ENCODE measurements at regions not wholly inside any gene's neighbourhood (a gene's known extent, or its start where the extent isn't known, plus 50 kb on each side); places are given as distances from the start of the nearest gene placed in this dataset.

DNA sequence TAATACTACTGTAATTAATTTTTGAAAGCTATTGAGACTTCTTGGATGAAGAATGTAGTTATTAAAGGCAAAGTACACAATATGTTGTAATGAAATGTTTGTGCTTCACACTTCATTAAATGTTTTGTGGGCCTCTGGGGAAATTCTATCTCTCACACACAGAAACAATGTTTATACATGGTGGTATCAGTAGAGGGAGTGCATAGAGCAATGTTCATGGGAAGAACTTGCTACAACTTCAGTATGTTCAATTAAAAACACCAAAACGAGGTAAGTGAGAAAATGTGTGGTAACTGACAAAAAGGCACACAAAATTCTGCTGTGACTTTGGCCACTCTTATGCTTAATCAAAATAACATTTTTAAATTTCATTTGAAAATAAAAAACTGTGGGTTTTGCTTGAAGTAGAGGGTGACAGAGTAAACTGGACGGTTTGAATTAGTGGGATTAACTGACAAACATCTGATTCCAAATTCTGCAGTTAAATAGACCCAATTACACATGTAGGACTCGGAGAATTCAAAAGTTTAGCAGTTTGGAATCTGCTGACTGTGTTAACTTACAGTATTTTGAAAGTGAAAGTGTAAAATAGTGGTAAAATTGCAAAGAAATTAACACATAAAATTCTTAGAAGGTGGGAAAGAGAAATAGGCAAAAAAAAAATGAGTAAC is 111.4 kb upstream of the TTC29 start:
- no peak overlapping the region for H3K4ac ChIP-seq (ENCODE audit: low read depth, low read length)
- H3K14ac ChIP-seq (ENCODE audit: low read length), result no peak overlapping the region
- no peak overlapping the region for H2BK5ac ChIP-seq (ENCODE audit: low read depth, low read length, poor library complexity)
- no peak overlapping the region for H2AK5ac ChIP-seq (ENCODE audit: low read length)
- WGBS (ENCODE audit: extremely low coverage, insufficient coverage, insufficient read length), result no CpG with 5 or more reads among the region's 3 CpGs
- no peak overlapping the region for H4K91ac ChIP-seq (ENCODE audit: low read depth, low read length)
- no peaks in the 10 kb centered on the region for H3K36me3 ChIP-seq (ENCODE audit: control insufficient read depth in 1 of 2, insufficient read depth in 2 of 2, low read length in 2 of 2)
- no peaks in the 10 kb centered on the region for H3K9me3 ChIP-seq (ENCODE audit: insufficient read depth, low read depth, low read length)
- no peak overlapping the region for H3K27ac ChIP-seq (ENCODE audit: low read depth, low read length)
- peaks cover 0 to 1% of the 10 kb centered on the region in 2 experiments for H3K4me1 ChIP-seq (ENCODE audit: control insufficient read depth in 1 of 2, insufficient read depth in 2 of 2, low read length in 2 of 2)
- H3K23ac ChIP-seq (ENCODE audit: low read length), result no peak overlapping the region
- H3K4me3 ChIP-seq (ENCODE audit: low read depth, low read length), result no peak overlapping the region
- peak in 1 of 2 donors; percentile 7 for DNase-seq
- H3K18ac ChIP-seq (ENCODE audit: low read length), result no peak overlapping the region
- no peak overlapping the region for H2BK12ac ChIP-seq (ENCODE audit: low read length)
- no peak overlapping the region for H2AFZ ChIP-seq (ENCODE audit: insufficient read depth, low read length, poor library complexity)
- no peak overlapping the region for H3K9ac ChIP-seq (ENCODE audit: low read length)
- no peak overlapping the region for H3K4me2 ChIP-seq (ENCODE audit: low read length)
- peaks cover 9% of the 10 kb centered on the region for H3K79me1 ChIP-seq (ENCODE audit: low read length)
- no peak overlapping the region for H4K8ac ChIP-seq (ENCODE audit: low read depth, low read length)
- no peak overlapping the region for H4K12ac ChIP-seq (ENCODE audit: low read depth, low read length)
- H2BK120ac ChIP-seq (ENCODE audit: insufficient read depth, low read length, poor library complexity), result no peak overlapping the region
- H3K27me3 ChIP-seq (ENCODE audit: insufficient read depth, low read length), result no peaks in the 10 kb centered on the region
- H3K79me2 ChIP-seq (ENCODE audit: control insufficient read depth, insufficient read depth, low read length, poor library complexity), result no peaks in the 10 kb centered on the region

DNA sequence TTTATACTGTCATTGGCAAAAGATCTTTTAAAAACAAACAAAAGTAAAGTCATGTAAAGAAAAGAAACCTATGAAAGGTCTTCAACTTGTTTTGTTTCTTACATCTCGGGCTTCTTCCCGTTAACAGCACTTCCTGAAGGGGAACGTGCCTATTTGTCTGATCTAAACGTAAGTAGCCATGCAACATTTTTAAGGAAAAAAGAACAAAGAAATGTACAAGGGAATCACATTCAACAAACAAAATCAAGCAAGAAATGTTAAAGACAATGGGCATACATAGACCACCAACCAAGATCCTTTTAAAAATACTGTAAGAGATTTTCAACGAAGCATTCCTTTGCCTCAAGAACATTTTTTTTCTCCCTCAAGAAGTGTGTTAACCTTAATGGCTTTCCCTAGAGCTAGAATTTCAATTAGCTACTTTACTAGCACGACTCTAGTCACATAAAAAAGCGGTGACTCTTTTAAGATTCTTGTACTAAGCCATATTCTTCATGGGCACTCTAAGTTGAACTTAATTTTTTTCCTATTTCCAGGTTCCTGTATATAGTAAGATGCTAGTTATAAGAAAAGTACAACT is 112.0 kb upstream of the TTC29 start:
- Histone ChIP-seq H3K36me3 (ENCODE audit: control insufficient read depth in 1 of 2, insufficient read depth in 2 of 2, low read length in 2 of 2) (no peaks in the 10 kb centered on the region), H3K4me1 (ENCODE audit: control insufficient read depth in 1 of 2, insufficient read depth in 2 of 2, low read length in 2 of 2) (peaks cover 0 to 1% of the 10 kb centered on the region in 2 experiments), H4K91ac (ENCODE audit: low read depth, low read length) (no peak overlapping the region), H3K23ac (ENCODE audit: low read length) (no peak overlapping the region), H3K79me1 (ENCODE audit: low read length) (peaks cover 9% of the 10 kb centered on the region), H4K12ac (ENCODE audit: low read depth, low read length) (no peak overlapping the region), H3K4me2 (ENCODE audit: low read length) (no peak overlapping the region), H3K27me3 (ENCODE audit: insufficient read depth, low read length) (no peaks in the 10 kb centered on the region), H2BK120ac (ENCODE audit: insufficient read depth, low read length, poor library complexity) (no peak overlapping the region), H2AK5ac (ENCODE audit: low read length) (no peak overlapping the region), H2AFZ (ENCODE audit: insufficient read depth, low read length, poor library complexity) (no peak overlapping the region), H4K8ac (ENCODE audit: low read depth, low read length) (no peak overlapping the region), H3K14ac (ENCODE audit: low read length) (no peak overlapping the region), H2BK5ac (ENCODE audit: low read depth, low read length, poor library complexity) (no peak overlapping the region), H3K18ac (ENCODE audit: low read length) (no peak overlapping the region), H3K9me3 (ENCODE audit: insufficient read depth, low read depth, low read length) (no peaks in the 10 kb centered on the region), H2BK12ac (ENCODE audit: low read length) (no peak overlapping the region), H3K4me3 (ENCODE audit: low read depth, low read length) (no peak overlapping the region), H3K79me2 (ENCODE audit: control insufficient read depth, insufficient read depth, low read length, poor library complexity) (no peaks in the 10 kb centered on the region), H3K4ac (ENCODE audit: low read depth, low read length) (no peak overlapping the region), H3K9ac (ENCODE audit: low read length) (no peak overlapping the region), H3K27ac (ENCODE audit: low read depth, low read length) (peak overlapping the region; percentile 62)
- WGBS (ENCODE audit: extremely low coverage, insufficient coverage, insufficient read length), result no CpG with 5 or more reads among the region's 7 CpGs
- DNase-seq, result peak in 1 of 2 donors; percentile 39

DNA sequence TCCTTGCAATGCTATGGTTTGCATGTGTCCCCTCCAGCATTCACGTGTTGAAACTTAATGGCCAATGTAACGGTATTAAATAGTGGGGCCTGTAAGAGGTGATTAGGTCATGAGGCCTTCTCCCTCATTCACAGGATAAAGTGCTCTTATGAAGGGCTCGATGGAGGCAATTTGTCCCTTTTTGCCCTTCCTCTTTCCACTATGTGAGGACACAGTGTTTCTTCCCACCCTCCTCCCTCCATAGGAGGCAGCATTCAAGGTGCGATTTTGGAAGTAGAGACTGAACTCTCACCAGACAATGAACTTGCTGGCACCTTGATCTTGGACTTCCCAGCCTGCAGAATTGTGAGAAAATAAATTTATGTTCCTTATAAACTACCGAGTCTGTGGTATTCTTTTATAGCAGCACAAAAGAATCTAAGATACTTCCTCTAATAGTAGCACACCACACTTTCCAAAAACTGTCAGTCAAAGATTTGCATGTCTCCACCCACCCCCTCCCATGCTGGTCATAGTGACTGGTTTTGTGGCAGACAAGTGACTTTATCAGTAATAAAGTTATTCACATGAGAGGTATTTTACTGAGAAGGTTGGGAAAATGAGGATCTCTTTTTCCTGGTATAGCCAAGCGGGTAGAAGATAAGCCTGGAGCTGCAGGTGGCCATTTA is 113.5 kb upstream of the TTC29 start:
- Histone ChIP-seq H3K4me1 (ENCODE audit: control insufficient read depth in 1 of 2, insufficient read depth in 2 of 2, low read length in 2 of 2) (peaks cover 0 to 1% of the 10 kb centered on the region in 2 experiments), H3K18ac (ENCODE audit: low read length) (no peak overlapping the region), H3K4me3 (ENCODE audit: low read depth, low read length) (no peak overlapping the region), H2BK12ac (ENCODE audit: low read length) (peak overlapping the region; percentile 99), H3K27me3 (ENCODE audit: insufficient read depth, low read length) (no peaks in the 10 kb centered on the region), H4K91ac (ENCODE audit: low read depth, low read length) (peak overlapping the region; percentile 84), H3K36me3 (ENCODE audit: control insufficient read depth in 1 of 2, insufficient read depth in 2 of 2, low read length in 2 of 2) (no peaks in the 10 kb centered on the region), H2AK5ac (ENCODE audit: low read length) (peak overlapping the region; percentile 91), H3K9ac (ENCODE audit: low read length) (no peak overlapping the region), H4K8ac (ENCODE audit: low read depth, low read length) (peak overlapping the region; percentile 69), H3K4ac (ENCODE audit: low read depth, low read length) (peak overlapping the region; percentile 65), H3K79me2 (ENCODE audit: control insufficient read depth, insufficient read depth, low read length, poor library complexity) (no peaks in the 10 kb centered on the region), H3K4me2 (ENCODE audit: low read length) (no peak overlapping the region), H3K79me1 (ENCODE audit: low read length) (peaks cover 4% of the 10 kb centered on the region), H2BK5ac (ENCODE audit: low read depth, low read length, poor library complexity) (no peak overlapping the region), H3K14ac (ENCODE audit: low read length) (peak overlapping the region; percentile 35), H2AFZ (ENCODE audit: insufficient read depth, low read length, poor library complexity) (no peak overlapping the region), H2BK120ac (ENCODE audit: insufficient read depth, low read length, poor library complexity) (peak overlapping the region; percentile 49), H3K23ac (ENCODE audit: low read length) (no peak overlapping the region), H4K12ac (ENCODE audit: low read depth, low read length) (no peak overlapping the region), H3K9me3 (ENCODE audit: insufficient read depth, low read depth, low read length) (no peaks in the 10 kb centered on the region), H3K27ac (ENCODE audit: low read depth, low read length) (no peak overlapping the region)
- no CpG with 5 or more reads among the region's 6 CpGs for whole genome bisulfite sequencing (ENCODE audit: extremely low coverage, insufficient coverage, insufficient read length)
- no peak for DNase-seq

DNA sequence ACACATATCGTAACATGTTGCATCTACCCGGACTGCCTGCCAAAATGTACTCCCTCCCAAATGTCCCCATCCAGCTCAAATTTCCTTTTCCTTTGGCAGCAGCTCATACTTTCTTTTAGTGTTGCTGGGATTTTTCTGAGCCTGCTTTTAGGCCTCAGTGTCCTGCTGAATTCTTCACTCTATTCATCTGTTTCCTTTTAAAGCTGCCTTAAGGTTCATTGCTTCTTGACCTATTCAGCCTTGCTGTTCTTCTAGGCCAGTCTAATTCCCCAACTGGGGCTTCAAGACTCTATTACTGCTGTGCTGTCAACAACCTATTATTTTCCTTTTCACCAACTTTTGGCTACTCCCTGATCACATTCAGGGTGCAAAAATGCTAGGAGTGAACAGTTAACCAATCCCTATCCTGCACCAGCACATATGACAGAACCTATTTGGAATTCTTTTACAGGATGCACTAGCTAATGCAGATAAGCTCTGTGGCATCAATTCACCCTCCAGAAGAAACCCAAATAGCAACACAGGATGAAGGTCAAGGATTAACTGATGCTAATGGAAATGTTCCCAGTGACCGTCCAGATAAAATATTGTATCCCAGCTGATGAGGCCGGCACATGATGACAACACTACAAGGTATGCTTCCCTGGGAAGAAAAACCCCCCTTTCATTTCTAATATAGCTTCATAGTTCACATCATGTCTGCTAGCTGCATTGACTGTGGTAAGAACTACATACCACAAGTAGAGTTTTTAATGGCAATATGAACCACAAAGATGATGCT is 114.7 kb upstream of the TTC29 start:
- Histone ChIP-seq H3K23ac (ENCODE audit: low read length) (no peak overlapping the region), H2BK120ac (ENCODE audit: insufficient read depth, low read length, poor library complexity) (peak overlapping the region; percentile 8), H3K9ac (ENCODE audit: low read length) (no peak overlapping the region), H3K4me3 (ENCODE audit: low read depth, low read length) (no peak overlapping the region), H3K4me2 (ENCODE audit: low read length) (no peak overlapping the region), H3K18ac (ENCODE audit: low read length) (no peak overlapping the region), H3K79me2 (ENCODE audit: control insufficient read depth, insufficient read depth, low read length, poor library complexity) (no peaks in the 10 kb centered on the region), H3K27me3 (ENCODE audit: insufficient read depth, low read length) (no peaks in the 10 kb centered on the region), H3K14ac (ENCODE audit: low read length) (no peak overlapping the region), H2AFZ (ENCODE audit: insufficient read depth, low read length, poor library complexity) (no peak overlapping the region), H4K91ac (ENCODE audit: low read depth, low read length) (peak overlapping the region; percentile 16), H3K27ac (ENCODE audit: low read depth, low read length) (peak overlapping the region; percentile 57), H3K36me3 (ENCODE audit: control insufficient read depth in 1 of 2, insufficient read depth in 2 of 2, low read length in 2 of 2) (no peaks in the 10 kb centered on the region), H2AK5ac (ENCODE audit: low read length) (no peak overlapping the region), H2BK12ac (ENCODE audit: low read length) (peak overlapping the region; percentile 45), H3K4me1 (ENCODE audit: control insufficient read depth in 1 of 2, insufficient read depth in 2 of 2, low read length in 2 of 2) (peaks cover 0 to 1% of the 10 kb centered on the region in 2 experiments), H4K12ac (ENCODE audit: low read depth, low read length) (no peak overlapping the region), H3K9me3 (ENCODE audit: insufficient read depth, low read depth, low read length) (no peaks in the 10 kb centered on the region), H3K4ac (ENCODE audit: low read depth, low read length) (no peak overlapping the region), H3K79me1 (ENCODE audit: low read length) (peaks cover 4% of the 10 kb centered on the region), H2BK5ac (ENCODE audit: low read depth, low read length, poor library complexity) (peak overlapping the region; percentile 6), H4K8ac (ENCODE audit: low read depth, low read length) (no peak overlapping the region)
- DNase-seq, result peak in 1 of 2 donors; percentile 6
- WGBS (ENCODE audit: extremely low coverage, insufficient coverage, insufficient read length), result no CpG with 5 or more reads among the region's 4 CpGs
